ENCODE measurements at regions not wholly inside any gene's neighbourhood (a gene's known extent, or its start where the extent isn't known, plus 50 kb on each side); places are given as distances from the start of the nearest gene placed in this dataset.
A peak's percentile ranks its signal among the peaks of the same experiment; 100 is the strongest.
"Not testable (repeated sequence)": the region's sequence is repeated elsewhere in the genome, so short reads cannot be mapped to it uniquely, and the experiment has no call there.

GRCh38 chr11:80995523-80995922, 1554.7 kb upstream of the TENM4 start:
- DNase-seq = no peak

GRCh38 chr11:80993536-80993935, 1552.7 kb upstream of the TENM4 start:
- peak; percentile 58 for DNase-seq

GRCh38 chr11:80990885-80991284, 1550.1 kb upstream of the TENM4 start:
- no peak for DNase-seq

- no peak for DNase-seq
Measured at GRCh38 chr11:80987171-80987570, 1546.3 kb upstream of the TENM4 start.

- no peak for DNase-seq
Measured at GRCh38 chr11:80986421-80987074, 1545.7 kb upstream of the TENM4 start.

- DNase-seq = peak; percentile 29
Measured at GRCh38 chr11:80980227-80980626, 1539.4 kb upstream of the TENM4 start.

- DNase-seq = no peak
Measured at GRCh38 chr11:80973786-80974185, 1533.0 kb upstream of the TENM4 start.

GRCh38 chr11:80970037-80970436, 1529.2 kb upstream of the TENM4 start:
- peak; percentile 56 for DNase-seq

- no peak for DNase-seq
Measured at GRCh38 chr11:80967649-80968048, 1526.8 kb upstream of the TENM4 start.

- no peak for DNase-seq
Measured at GRCh38 chr11:80960381-80961029, 1519.7 kb upstream of the TENM4 start.

GRCh38 chr11:80959751-80960150, 1518.9 kb upstream of the TENM4 start:
- no peak for DNase-seq

- DNase-seq = peak; percentile 57
Measured at GRCh38 chr11:80958987-80959386, 1518.2 kb upstream of the TENM4 start.

GRCh38 chr11:80958361-80958760, 1517.5 kb upstream of the TENM4 start:
- DNase-seq = peak; percentile 91

GRCh38 chr11:80955588-80955987, 1514.8 kb upstream of the TENM4 start:
- no peak for DNase-seq

- no peak for DNase-seq
Measured at GRCh38 chr11:80948781-80949180, 1508.0 kb upstream of the TENM4 start.

- no peak for DNase-seq
Measured at GRCh38 chr11:80944758-80945157, 1503.9 kb upstream of the TENM4 start.

GRCh38 chr11:80943226-80943625, 1502.4 kb upstream of the TENM4 start:
- DNase-seq = no peak

GRCh38 chr11:80937842-80938241, 1497.0 kb upstream of the TENM4 start:
- DNase-seq = peak; percentile 65

GRCh38 chr11:80930038-80930437, 1489.2 kb upstream of the TENM4 start:
- no peak for DNase-seq

GRCh38 chr11:80929031-80929805, 1488.4 kb upstream of the TENM4 start:
- peak; percentile 64 for DNase-seq

GRCh38 chr11:80925321-80925720, 1484.5 kb upstream of the TENM4 start:
- no peak for DNase-seq

- not testable (repeated sequence) for DNase-seq
Measured at GRCh38 chr11:80921310-80921709, 1480.5 kb upstream of the TENM4 start.

- DNase-seq = no peak
Measured at GRCh38 chr11:80916173-80916798, 1475.5 kb upstream of the TENM4 start.
